ENCODE measurements at regions not wholly inside any gene's neighbourhood (a gene's known extent, or its start where the extent isn't known, plus 50 kb on each side); places are given as distances from the start of the nearest gene placed in this dataset.

DNA sequence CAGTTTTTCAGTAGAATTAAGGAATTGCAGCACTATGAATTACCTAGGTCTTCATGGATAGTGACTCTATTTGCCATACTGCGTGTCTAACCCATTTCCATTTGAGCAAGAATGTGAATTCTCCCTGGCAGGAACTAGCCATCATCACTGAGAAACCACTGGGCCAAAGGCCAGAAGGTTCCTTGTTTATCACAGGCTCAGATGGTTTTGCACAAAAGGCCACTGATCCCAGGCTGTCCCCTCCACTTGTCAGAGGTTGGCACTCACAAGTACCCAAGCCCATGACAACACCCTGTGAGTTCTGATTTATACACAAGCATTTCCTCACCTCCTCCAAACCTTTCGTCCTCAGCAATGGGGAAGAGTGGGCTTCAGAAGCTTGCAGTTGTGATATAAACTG, 131.8 kb downstream of the FOXB1 start:
- no peak for TF ChIP-seq POLR2A (conservative IDR thresholded peaks at IDR 0.05)
- TF ChIP-seq SMC3 (conservative IDR thresholded peaks at IDR 0.05; ENCODE audit: insufficient read depth, low read depth, low read length) = no peak
- no peak for TF ChIP-seq HNRNPL (IDR thresholded peaks at IDR 0.05; ENCODE audit: low read depth, low read length)
- no peak for TF ChIP-seq RBM39 (optimal IDR thresholded peaks at IDR 0.05; ENCODE audit: low read depth, low read length)
- TF ChIP-seq, protein P1, sequence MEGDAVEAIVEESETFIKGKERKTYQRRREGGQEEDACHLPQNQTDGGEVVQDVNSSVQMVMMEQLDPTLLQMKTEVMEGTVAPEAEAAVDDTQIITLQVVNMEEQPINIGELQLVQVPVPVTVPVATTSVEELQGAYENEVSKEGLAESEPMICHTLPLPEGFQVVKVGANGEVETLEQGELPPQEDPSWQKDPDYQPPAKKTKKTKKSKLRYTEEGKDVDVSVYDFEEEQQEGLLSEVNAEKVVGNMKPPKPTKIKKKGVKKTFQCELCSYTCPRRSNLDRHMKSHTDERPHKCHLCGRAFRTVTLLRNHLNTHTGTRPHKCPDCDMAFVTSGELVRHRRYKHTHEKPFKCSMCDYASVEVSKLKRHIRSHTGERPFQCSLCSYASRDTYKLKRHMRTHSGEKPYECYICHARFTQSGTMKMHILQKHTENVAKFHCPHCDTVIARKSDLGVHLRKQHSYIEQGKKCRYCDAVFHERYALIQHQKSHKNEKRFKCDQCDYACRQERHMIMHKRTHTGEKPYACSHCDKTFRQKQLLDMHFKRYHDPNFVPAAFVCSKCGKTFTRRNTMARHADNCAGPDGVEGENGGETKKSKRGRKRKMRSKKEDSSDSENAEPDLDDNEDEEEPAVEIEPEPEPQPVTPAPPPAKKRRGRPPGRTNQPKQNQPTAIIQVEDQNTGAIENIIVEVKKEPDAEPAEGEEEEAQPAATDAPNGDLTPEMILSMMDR (IDR thresholded peaks at IDR 0.05 in 2 of 3, conservative IDR thresholded peaks at IDR 0.05 in 1 of 3; ENCODE audit: insufficient read depth in 2 of 3, low read depth in 1 of 3, low read length in 3 of 3) = no peak
- TF ChIP-seq ARID2 (IDR thresholded peaks at IDR 0.05) = no peak
- no peak for TF ChIP-seq ATF3 (IDR thresholded peaks at IDR 0.05)
- no peak for TF ChIP-seq ATF3 (CRISPR knock-in tag; conservative IDR thresholded peaks at IDR 0.05)
- no peak for TF ChIP-seq MBD2 (IDR thresholded peaks at IDR 0.05; ENCODE audit: borderline replicate concordance, low read depth)
- no peak for TF ChIP-seq FOSL1 (tag; conservative IDR thresholded peaks at IDR 0.05)
- TF ChIP-seq TBP (optimal IDR thresholded peaks at IDR 0.05; ENCODE audit: low read depth, low read length) = no peak
- no peak for TF ChIP-seq ELF1 (tag; IDR thresholded peaks at IDR 0.05)
- no peak for TF ChIP-seq CBX8 (IDR thresholded peaks at IDR 0.05; ENCODE audit: borderline replicate concordance, extremely low read depth, low read depth, low read length, poor library complexity, severe bottlenecking)
- TF ChIP-seq, protein P2, sequence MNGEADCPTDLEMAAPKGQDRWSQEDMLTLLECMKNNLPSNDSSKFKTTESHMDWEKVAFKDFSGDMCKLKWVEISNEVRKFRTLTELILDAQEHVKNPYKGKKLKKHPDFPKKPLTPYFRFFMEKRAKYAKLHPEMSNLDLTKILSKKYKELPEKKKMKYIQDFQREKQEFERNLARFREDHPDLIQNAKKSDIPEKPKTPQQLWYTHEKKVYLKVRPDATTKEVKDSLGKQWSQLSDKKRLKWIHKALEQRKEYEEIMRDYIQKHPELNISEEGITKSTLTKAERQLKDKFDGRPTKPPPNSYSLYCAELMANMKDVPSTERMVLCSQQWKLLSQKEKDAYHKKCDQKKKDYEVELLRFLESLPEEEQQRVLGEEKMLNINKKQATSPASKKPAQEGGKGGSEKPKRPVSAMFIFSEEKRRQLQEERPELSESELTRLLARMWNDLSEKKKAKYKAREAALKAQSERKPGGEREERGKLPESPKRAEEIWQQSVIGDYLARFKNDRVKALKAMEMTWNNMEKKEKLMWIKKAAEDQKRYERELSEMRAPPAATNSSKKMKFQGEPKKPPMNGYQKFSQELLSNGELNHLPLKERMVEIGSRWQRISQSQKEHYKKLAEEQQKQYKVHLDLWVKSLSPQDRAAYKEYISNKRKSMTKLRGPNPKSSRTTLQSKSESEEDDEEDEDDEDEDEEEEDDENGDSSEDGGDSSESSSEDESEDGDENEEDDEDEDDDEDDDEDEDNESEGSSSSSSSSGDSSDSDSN (IDR thresholded peaks at IDR 0.05; ENCODE audit: borderline replicate concordance in 1 of 2, low read depth in 2 of 2, low read length in 2 of 2) = no peak

All from K562 (cell line).